ENCODE measurements at regions not wholly inside any gene's neighbourhood (a gene's known extent, or its start where the extent isn't known, plus 50 kb on each side); places are given as distances from the start of the nearest gene placed in this dataset.

- no peaks in the 10 kb centered on the region for H3F3A ChIP-seq (ENCODE audit: insufficient read depth, low read length, poor library complexity, severe bottlenecking)
- H3K9me3 ChIP-seq (ENCODE audit: low read length): no peaks in the 10 kb centered on the region
- H3K9me2 ChIP-seq (ENCODE audit: insufficient read depth, low read length): no peaks in the 10 kb centered on the region
- no peak overlapping the region for H3K9ac ChIP-seq (ENCODE audit: low read length)
- no peak overlapping the region for H3K27ac ChIP-seq (ENCODE audit: low read length)
- H3K27me3 ChIP-seq (ENCODE audit: insufficient read depth, low read depth, low read length): no peaks in the 10 kb centered on the region
- H4K20me1 ChIP-seq (ENCODE audit: insufficient read depth): no peaks in the 10 kb centered on the region
- H3K79me2 ChIP-seq (replicated peaks; ENCODE audit: insufficient read depth, low read length): no peaks in the 10 kb centered on the region
- no peak overlapping the region for H3K4me3 ChIP-seq (ENCODE audit: low read length)
- no peak for TF ChIP-seq MXI1 (conservative IDR thresholded peaks at IDR 0.05; ENCODE audit: poor library complexity, severe bottlenecking)
- TF ChIP-seq POLR2AphosphoS5 (IDR thresholded peaks at IDR 0.05): no peak
- no peak for TF ChIP-seq EZH2 (IDR thresholded peaks at IDR 0.05; ENCODE audit: borderline replicate concordance, insufficient read depth, low read length, poor library complexity, severe bottlenecking)
- no peak for TF ChIP-seq EP300 (conservative IDR thresholded peaks at IDR 0.05; ENCODE audit: poor library complexity, severe bottlenecking)
- no peak for TF ChIP-seq CTCF (IDR thresholded peaks at IDR 0.05; ENCODE audit: poor library complexity, severe bottlenecking)
- TF ChIP-seq TAF1 (IDR thresholded peaks at IDR 0.05; ENCODE audit: low read depth): no peak
- no peak for TF ChIP-seq REST (IDR thresholded peaks at IDR 0.05; ENCODE audit: borderline replicate concordance)
- TF ChIP-seq SMC3 (conservative IDR thresholded peaks at IDR 0.05; ENCODE audit: poor library complexity): no peak
- no peak for TF ChIP-seq RAD21 (conservative IDR thresholded peaks at IDR 0.05)
- H3K36me3 ChIP-seq (ENCODE audit: insufficient read depth, low read length): no peaks in the 10 kb centered on the region
- no peak overlapping the region for H3K4me2 ChIP-seq (ENCODE audit: low read length)
- no peak overlapping the region for H2AFZ ChIP-seq (ENCODE audit: low read depth, low read length)
Observed at GRCh38 chr15:91632981-91633380, 220.5 kb upstream of the SLCO3A1 start.

GRCh38 chr15:91634179-91634578 lies 219.3 kb upstream of the SLCO3A1 start:
- Histone ChIP-seq H3K79me2 (replicated peaks; ENCODE audit: insufficient read depth, low read length) (no peaks in the 10 kb centered on the region), H3K9ac (ENCODE audit: low read length) (no peak overlapping the region), H3K36me3 (ENCODE audit: insufficient read depth, low read length) (no peaks in the 10 kb centered on the region), H3K9me3 (ENCODE audit: low read length) (no peaks in the 10 kb centered on the region), H3K9me2 (ENCODE audit: insufficient read depth, low read length) (no peaks in the 10 kb centered on the region), H3K27me3 (ENCODE audit: insufficient read depth, low read depth, low read length) (no peaks in the 10 kb centered on the region), H3K4me2 (ENCODE audit: low read length) (no peak overlapping the region), H2AFZ (ENCODE audit: low read depth, low read length) (no peak overlapping the region), H4K20me1 (ENCODE audit: insufficient read depth) (no peaks in the 10 kb centered on the region), H3K27ac (ENCODE audit: low read length) (no peak overlapping the region), H3K4me3 (ENCODE audit: low read length) (no peak overlapping the region), H3F3A (ENCODE audit: insufficient read depth, low read length, poor library complexity, severe bottlenecking) (no peaks in the 10 kb centered on the region)
- TF ChIP-seq REST (IDR thresholded peaks at IDR 0.05; ENCODE audit: borderline replicate concordance) (no peak), SMC3 (conservative IDR thresholded peaks at IDR 0.05; ENCODE audit: poor library complexity) (no peak), MXI1 (conservative IDR thresholded peaks at IDR 0.05; ENCODE audit: poor library complexity, severe bottlenecking) (no peak), POLR2AphosphoS5 (IDR thresholded peaks at IDR 0.05) (no peak)
